HepG2 (cell line): ENCODE measurements at regions not wholly inside any gene's neighbourhood (a gene's known extent, or its start where the extent isn't known, plus 50 kb on each side); places are given as distances from the start of the nearest gene placed in this dataset.

ENCODE experiments used
- ATAC-seq: fragments of 200-7000 bp; cut with Tn5 transposase; 3 replicates; pipeline ENCODE4 v1.9.1; 2020; ENCODE audit warnings: mild to moderate bottlenecking, moderate library complexity
- BruUV-seq: library from RNA; stranded (reverse); fragments of 400-500 nt; replicated peaks from 2 replicates; lab custom pipeline; 2021; lab: Mats Ljungman, UMichigan
- CTCF ChIA-PET: fragments of 300-600 bp; formaldehyde crosslinking; extraction: SDS; loops from one replicate; lab custom pipeline; 2021; ENCODE audit warnings: low total read pairs, inconsistent platforms, low intra/inter-chr PET ratio; lab: Yijun Ruan, JAX
- POLR2A ChIA-PET: fragments of 350-600 bp; sonication (Branson Sonifier 250); formaldehyde crosslinking; loops from one replicate; lab custom pipeline; 2020; ENCODE audit warnings: antibody characterized with exemption, inconsistent platforms; lab: Yijun Ruan, JAX
- DNase-seq: peaks from one replicate; pipeline ENCODE4 v3.0.0-alpha.2; 2015; ENCODE audit warnings: low spot score
- FAIRE-seq: peaks from 3 replicates; lab custom pipeline; 2011; peaks lifted over from hg19 to GRCh38; lab: Jason Lieb, UNC
- H2AFZ ChIP-seq: one replicate; pipeline ENCODE4 v1.6.1; 2011; ENCODE audit warnings: low read length, inconsistent platforms
- H3K27ac ChIP-seq: fragments of 300-600 bp; 3 replicates; pipeline ENCODE4 v1.8.0; 2011; ENCODE audit warnings: mixed run types, mild to moderate bottlenecking, mixed read lengths, low read length, inconsistent platforms; ENCODE audit not compliant: insufficient read depth; ENCODE audit errors: extremely low read length
- H3K27me3 ChIP-seq, 2 experiments: fragments of 200-600 bp in 1 of 2; 2 replicates in 1 of 2; 3 replicates in 1 of 2; pipeline versions ENCODE4 v1.6.0 to v1.8.0; 2011; ENCODE audit warnings: low read length in 2 of 2, mild to moderate bottlenecking in 2 of 2, moderate library complexity in 2 of 2, inconsistent platforms in 1 of 2; ENCODE audit not compliant: insufficient read depth in 2 of 2, control insufficient read depth in 1 of 2
- H3K36me3 ChIP-seq, 2 experiments: fragments of 200-600 bp in 1 of 2; replicated peaks in 1 of 2; 2 replicates in 1 of 2; 3 replicates in 1 of 2; pipeline versions ENCODE4 v1.5.1 to v1.8.0; 2011; ENCODE audit warnings: low read length in 2 of 2, inconsistent platforms in 1 of 2; ENCODE audit not compliant: insufficient read depth in 2 of 2, control insufficient read depth in 1 of 2
- H3K4me1 ChIP-seq: 2 replicates; pipeline ENCODE4 v1.5.1; 2012; ENCODE audit warnings: low read length, inconsistent platforms; ENCODE audit not compliant: insufficient read depth
- H3K4me2 ChIP-seq: 2 replicates; pipeline ENCODE4 v1.6.0; 2011; ENCODE audit warnings: low read depth, low read length, inconsistent platforms
- H3K4me3 ChIP-seq, 3 experiments: fragments of 200-600 bp in 1 of 3; sonication (generic), shearing (Covaris generic) in 1 of 3; replicated peaks in 1 of 3; 2 replicates each; pipeline ENCODE4 v1.5.1; 2011 to 2016; ENCODE audit warnings: low read length in 3 of 3, inconsistent platforms in 2 of 3, low read depth in 2 of 3, mild to moderate bottlenecking in 2 of 3, control low read depth in 1 of 3, mixed read lengths in 1 of 3; ENCODE audit not compliant: insufficient read depth in 1 of 3
- H3K79me2 ChIP-seq: one replicate; pipeline ENCODE4 v1.6.1; 2011; ENCODE audit warnings: low read length, inconsistent platforms; ENCODE audit not compliant: insufficient read depth
- H3K9ac ChIP-seq: 2 replicates; pipeline ENCODE4 v1.6.0; 2011; ENCODE audit warnings: mild to moderate bottlenecking, low read depth, low read length, inconsistent platforms; ENCODE audit not compliant: insufficient read depth
- H3K9me3 ChIP-seq: 2 replicates; pipeline ENCODE4 v1.5.1; 2012; ENCODE audit warnings: mild to moderate bottlenecking, low read length
- H4K20me1 ChIP-seq: 2 replicates; pipeline ENCODE4 v1.6.0; 2011; ENCODE audit warnings: inconsistent platforms, mild to moderate bottlenecking, low read length, moderate library complexity; ENCODE audit not compliant: insufficient read depth
- HDAC6 ChIP-seq: fragments of 200-600 bp; sonication (generic); IDR thresholded peaks from 2 replicates; pipeline ENCODE4 v1.7.0; 2017; ENCODE audit warnings: mild to moderate bottlenecking, antibody characterized with exemption, low read length, low read depth
- KLF11 ChIP-seq: IDR thresholded peaks from 2 replicates; pipeline ENCODE4 v1.6.1; 2016; ENCODE audit warnings: missing compliant biosample characterization
- TSC22D2 ChIP-seq: sonication (generic); formaldehyde crosslinking; IDR thresholded peaks from 2 replicates; pipeline ENCODE4 v1.5.1; 2020; ENCODE audit warnings: missing genetic modification reagents, mild to moderate bottlenecking, borderline replicate concordance
- ZFAT ChIP-seq: sonication (generic); formaldehyde crosslinking; conservative IDR thresholded peaks from 2 replicates; pipeline ENCODE4 v1.8.1; 2023; ENCODE audit warnings: missing genetic modification reagents, inconsistent platforms
- ZMYM2 ChIP-seq: sonication (generic); formaldehyde crosslinking; IDR thresholded peaks from 2 replicates; pipeline ENCODE4 v1.8.0; 2022; ENCODE audit warnings: mild to moderate bottlenecking, missing genetic modification reagents
- ZNF34 ChIP-seq: sonication (generic); formaldehyde crosslinking; IDR thresholded peaks from 2 replicates; pipeline ENCODE4 v1.4.0; 2020; ENCODE audit warnings: mild to moderate bottlenecking, missing genetic modification reagents, borderline replicate concordance
- ZNF343 ChIP-seq: sonication (generic); formaldehyde crosslinking; IDR thresholded peaks from 2 replicates; pipeline ENCODE4 v1.4.0; 2020; ENCODE audit warnings: mild to moderate bottlenecking, missing genetic modification reagents
- ZNF44 ChIP-seq: sonication (generic); formaldehyde crosslinking; IDR thresholded peaks from 2 replicates; pipeline ENCODE4 v1.5.1; 2020; ENCODE audit warnings: mild to moderate bottlenecking, missing genetic modification reagents
- WGBS: methylation state at CpG from one replicate; pipeline ENCODE4 v1.1.6; 2017; ENCODE audit warnings: low lambda C conversion rate; 5-methylcytosine and 5-hydroxymethylcytosine counted together
- in situ Hi-C: cut with HindIII; loops from 2 replicates; pipeline ENCODE4 v1.10.0; 2017; ENCODE audit warnings: low pct_unique_long_range_greater_than_20kb; ENCODE audit not compliant: extremely low pct_ligation_motif_present
- intact Hi-C: fragments of 100-400 bp; cut with micrococcal nuclease; formaldehyde crosslinking; loops from one replicate; pipeline ENCODE4 v1.10.0; 2022; ENCODE audit not compliant: unreplicated experiment
- TF ChIP-seq, protein P1 (sequence below): IDR thresholded peaks from 2 replicates; pipeline ENCODE4 v1.6.1; 2016; ENCODE audit warnings: missing compliant biosample characterization, missing genetic modification reagents, borderline replicate concordance

- TF ChIP-seq TSC22D2 (CRISPR knock-in tag): no peak
- no peak for TF ChIP-seq ZNF44
- TF ChIP-seq HDAC6: no peak
- TF ChIP-seq ZNF343 (CRISPR knock-in tag): no peak
- no peak for TF ChIP-seq ZMYM2 (CRISPR knock-in tag)
- TF ChIP-seq KLF11: no peak
- TF ChIP-seq, protein P1, sequence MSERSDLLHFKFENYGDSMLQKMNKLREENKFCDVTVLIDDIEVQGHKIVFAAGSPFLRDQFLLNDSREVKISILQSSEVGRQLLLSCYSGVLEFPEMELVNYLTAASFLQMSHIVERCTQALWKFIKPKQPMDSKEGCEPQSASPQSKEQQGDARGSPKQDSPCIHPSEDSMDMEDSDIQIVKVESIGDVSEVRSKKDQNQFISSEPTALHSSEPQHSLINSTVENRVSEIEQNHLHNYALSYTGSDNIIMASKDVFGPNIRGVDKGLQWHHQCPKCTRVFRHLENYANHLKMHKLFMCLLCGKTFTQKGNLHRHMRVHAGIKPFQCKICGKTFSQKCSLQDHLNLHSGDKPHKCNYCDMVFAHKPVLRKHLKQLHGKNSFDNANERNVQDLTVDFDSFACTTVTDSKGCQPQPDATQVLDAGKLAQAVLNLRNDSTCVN (CRISPR knock-in tag): no peak
These were observed 513.4 kb downstream of the SHQ1 start (continued) for GRCh38 chr3:72334681-72335457.

- ChIA-PET POLR2A (no interaction called here), CTCF (no interaction called here)
- intact Hi-C loops (no loop called here), in situ Hi-C loops (no loop called here)
- FAIRE-seq: no peak
- no peak overlapping the region for H3K4me3 ChIP-seq
- no peak overlapping the region for H3K27ac ChIP-seq
- H3K36me3 ChIP-seq: no peaks in the 10 kb centered on the region
- no peak for ATAC-seq
- no peaks in the 10 kb centered on the region for H3K9me3 ChIP-seq
- H3K9ac ChIP-seq: no peak overlapping the region
- TF ChIP-seq ZNF34 (no peak), ZFAT (no peak)
- 59% methylated on average over 2 of the region's 4 CpGs for WGBS
- no peaks in the 10 kb centered on the region for H3K4me1 ChIP-seq
- H4K20me1 ChIP-seq: no peaks in the 10 kb centered on the region
- peaks cover 2 to 18% of the 10 kb centered on the region in 2 experiments; a peak in 1 of 5 replicates for H3K27me3 ChIP-seq
- H2AFZ ChIP-seq: no peak overlapping the region
- DNase-seq: no peak
- H3K79me2 ChIP-seq: no peaks in the 10 kb centered on the region
- BruUV-seq: no TSS peak
- no peak overlapping the region for H3K4me2 ChIP-seq
These were observed 515.6 kb downstream of the SHQ1 start for GRCh38 chr3:72332689-72333088.
